Type B pancreatic cell (in vitro differentiated cells): ENCODE measurements at regions not wholly inside any gene's neighbourhood (a gene's known extent, or its start where the extent isn't known, plus 50 kb on each side); places are given as distances from the start of the nearest gene placed in this dataset.
A peak's percentile ranks its signal among the peaks of the same experiment; 100 is the strongest.

Source experiments
- DNase-seq: peaks from one replicate; pipeline ENCODE4 v3.0.0; 2021; ENCODE audit warnings: mixed read lengths; ENCODE audit not compliant: unreplicated experiment; ENCODE audit errors: extremely low spot score
- H3K27ac Mint-ChIP-seq: 2 replicates; pipeline ENCODE4 v1.8.0; 2021; ENCODE audit warnings: mild to moderate bottlenecking, mixed read lengths
- H3K27me3 Mint-ChIP-seq: 2 replicates; pipeline ENCODE4 v1.8.0; 2021; ENCODE audit warnings: mixed read lengths
- H3K36me3 Mint-ChIP-seq: 2 replicates; pipeline ENCODE4 v1.8.0; 2021; ENCODE audit warnings: mixed read lengths
- H3K4me1 Mint-ChIP-seq: one replicate; pipeline ENCODE4 v1.8.0; 2021; ENCODE audit warnings: mixed read lengths; ENCODE audit not compliant: unreplicated experiment
- H3K4me3 Mint-ChIP-seq: 2 replicates; pipeline ENCODE4 v1.8.0; 2021; ENCODE audit warnings: mild to moderate bottlenecking, mixed read lengths
- H3K9me3 Mint-ChIP-seq: 2 replicates; pipeline ENCODE4 v1.8.0; 2021; ENCODE audit warnings: mixed read lengths
- TF ChIP-seq, protein P1 (sequence below): fragments of 200-600 bp; sonication (generic); conservative IDR thresholded peaks from 2 replicates; pipeline ENCODE4 v1.5.0; 2021; ENCODE audit warnings: antibody characterized with exemption, mild to moderate bottlenecking

DNA sequence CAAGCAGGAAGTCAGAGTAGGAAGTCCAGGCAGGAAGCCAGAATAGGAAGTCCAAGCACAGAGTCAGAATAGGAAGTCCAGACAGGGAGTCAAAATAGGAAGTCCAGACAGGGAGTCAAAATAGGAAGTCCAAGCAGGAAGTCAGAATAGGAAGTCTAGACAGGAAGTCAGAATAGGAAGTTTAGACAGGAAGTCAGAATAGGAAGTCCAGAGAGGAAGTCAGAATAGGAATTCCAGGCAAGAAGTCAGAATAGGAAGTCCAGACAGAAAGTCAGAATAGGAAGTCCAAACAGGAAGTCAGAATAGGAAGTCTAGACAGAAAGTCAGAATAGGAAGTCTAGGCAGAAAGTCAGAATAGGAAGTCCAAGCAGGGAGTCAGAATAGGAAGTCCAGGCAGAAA lies 105.3 kb upstream of the C16orf82 start:
- H3K4me3 Mint-ChIP-seq: no peak overlapping the region
- no peak overlapping the region for H3K27ac Mint-ChIP-seq
- TF ChIP-seq, protein P1, sequence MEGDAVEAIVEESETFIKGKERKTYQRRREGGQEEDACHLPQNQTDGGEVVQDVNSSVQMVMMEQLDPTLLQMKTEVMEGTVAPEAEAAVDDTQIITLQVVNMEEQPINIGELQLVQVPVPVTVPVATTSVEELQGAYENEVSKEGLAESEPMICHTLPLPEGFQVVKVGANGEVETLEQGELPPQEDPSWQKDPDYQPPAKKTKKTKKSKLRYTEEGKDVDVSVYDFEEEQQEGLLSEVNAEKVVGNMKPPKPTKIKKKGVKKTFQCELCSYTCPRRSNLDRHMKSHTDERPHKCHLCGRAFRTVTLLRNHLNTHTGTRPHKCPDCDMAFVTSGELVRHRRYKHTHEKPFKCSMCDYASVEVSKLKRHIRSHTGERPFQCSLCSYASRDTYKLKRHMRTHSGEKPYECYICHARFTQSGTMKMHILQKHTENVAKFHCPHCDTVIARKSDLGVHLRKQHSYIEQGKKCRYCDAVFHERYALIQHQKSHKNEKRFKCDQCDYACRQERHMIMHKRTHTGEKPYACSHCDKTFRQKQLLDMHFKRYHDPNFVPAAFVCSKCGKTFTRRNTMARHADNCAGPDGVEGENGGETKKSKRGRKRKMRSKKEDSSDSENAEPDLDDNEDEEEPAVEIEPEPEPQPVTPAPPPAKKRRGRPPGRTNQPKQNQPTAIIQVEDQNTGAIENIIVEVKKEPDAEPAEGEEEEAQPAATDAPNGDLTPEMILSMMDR: no peak
- no peaks in the 10 kb centered on the region for H3K36me3 Mint-ChIP-seq
- no peak for DNase-seq
- H3K4me1 Mint-ChIP-seq: no peaks in the 10 kb centered on the region
- peaks cover 47% of the 10 kb centered on the region for H3K27me3 Mint-ChIP-seq
- no peaks in the 10 kb centered on the region for H3K9me3 Mint-ChIP-seq

- H3K9me3 Mint-ChIP-seq: no peaks in the 10 kb centered on the region
- no peak overlapping the region for H3K4me3 Mint-ChIP-seq
- H3K27ac Mint-ChIP-seq: no peak overlapping the region
- H3K4me1 Mint-ChIP-seq: no peaks in the 10 kb centered on the region
- TF ChIP-seq, protein P1: peak; percentile 60
- no peak for DNase-seq
- H3K27me3 Mint-ChIP-seq: peaks cover 36% of the 10 kb centered on the region
- no peaks in the 10 kb centered on the region for H3K36me3 Mint-ChIP-seq
Measured at GRCh38 chr16:26963109-26963508, 103.6 kb upstream of the C16orf82 start.

- Mint-ChIP-seq H3K27me3 (peaks cover under 1% of the 10 kb centered on the region), H3K36me3 (no peaks in the 10 kb centered on the region), H3K4me1 (no peaks in the 10 kb centered on the region), H3K4me3 (no peak overlapping the region), H3K9me3 (no peaks in the 10 kb centered on the region), H3K27ac (no peak overlapping the region)
- DNase-seq: no peak
- TF ChIP-seq, protein P1: no peak
Measured at GRCh38 chr16:26969589-26970231, 97.0 kb upstream of the C16orf82 start.

GRCh38 chr16:26970292-26970691 lies 96.4 kb upstream of the C16orf82 start:
- Mint-ChIP-seq H3K36me3 (no peaks in the 10 kb centered on the region), H3K9me3 (no peaks in the 10 kb centered on the region), H3K27me3 (no peaks in the 10 kb centered on the region), H3K4me1 (no peaks in the 10 kb centered on the region), H3K4me3 (no peak overlapping the region), H3K27ac (no peak overlapping the region)
- TF ChIP-seq, protein P1: no peak
- DNase-seq: no peak

- H3K36me3 Mint-ChIP-seq: no peaks in the 10 kb centered on the region
- H3K4me1 Mint-ChIP-seq: no peaks in the 10 kb centered on the region
- H3K27me3 Mint-ChIP-seq: peaks cover 8% of the 10 kb centered on the region
- no peak overlapping the region for H3K27ac Mint-ChIP-seq
- TF ChIP-seq, protein P1: no peak
- no peak overlapping the region for H3K4me3 Mint-ChIP-seq
- no peak for DNase-seq
- H3K9me3 Mint-ChIP-seq: no peaks in the 10 kb centered on the region
Measured at GRCh38 chr16:26976873-26977272, 89.9 kb upstream of the C16orf82 start.
